MM.1S (cell line): ENCODE measurements at regions not wholly inside any gene's neighbourhood (a gene's known extent, or its start where the extent isn't known, plus 50 kb on each side); places are given as distances from the start of the nearest gene placed in this dataset.

Source experiments
- CTCF ChIP-seq: fragments of 300-600 bp; sonication (generic); IDR thresholded peaks from 2 replicates; pipeline ENCODE4 v1.5.1; 2016; ENCODE audit warnings: antibody characterized with exemption, low read length, mixed read lengths
- EZH2 ChIP-seq: fragments of 300-600 bp; sonication (generic); optimal IDR thresholded peaks from 2 replicates; pipeline ENCODE3; 2017; ENCODE audit warnings: low read depth, mild to moderate bottlenecking, antibody characterized with exemption, low read length, mixed read lengths

GRCh38 chr2:105580216-105580615, 164.5 kb upstream of the NCK2 start:
- TF ChIP-seq CTCF (no peak), EZH2 (no peak)
